OCI-LY7 (cell line): ENCODE measurements at regions not wholly inside any gene's neighbourhood (a gene's known extent, or its start where the extent isn't known, plus 50 kb on each side); places are given as distances from the start of the nearest gene placed in this dataset.

Experiments
- BruUV-seq: library from RNA; stranded (reverse); fragments of 400-500 nt; replicated peaks from 2 replicates; lab custom pipeline; 2021; lab: Mats Ljungman, UMichigan
- CTCF ChIA-PET: fragments of 300-600 bp; sonication (Branson Sonifier 250); formaldehyde crosslinking; loops from one replicate; lab custom pipeline; 2022; ENCODE audit warnings: antibody characterized with exemption; ENCODE audit not compliant: unreplicated experiment; lab: Charles Lee
- POLR2A ChIA-PET: fragments of 300-600 bp; sonication (Branson Sonifier 250); formaldehyde crosslinking; loops from one replicate; lab custom pipeline; 2022; ENCODE audit warnings: antibody characterized with exemption; lab: Charles Lee
- DNase-seq: peaks from one replicate; pipeline ENCODE4 v3.0.0-alpha.2; 2015; ENCODE audit warnings: low spot score
- H2AFZ ChIP-seq: fragments of 200-600 bp; sonication (generic), shearing (Covaris generic); 2 replicates; pipeline ENCODE4 v1.6.1; 2014; ENCODE audit warnings: mild to moderate bottlenecking, antibody characterized with exemption, low read length, moderate library complexity
- H3K27ac ChIP-seq: fragments of 200-600 bp; sonication (generic); 2 replicates; pipeline ENCODE4 v1.5.1; 2014; ENCODE audit warnings: mixed run types, low read depth, mild to moderate bottlenecking, moderate library complexity, low read length, inconsistent platforms; ENCODE audit not compliant: poor library complexity, severe bottlenecking
- H3K36me3 ChIP-seq: fragments of 200-600 bp; sonication (generic); 2 replicates; pipeline ENCODE4 v1.6.1; 2014; ENCODE audit warnings: mild to moderate bottlenecking, antibody characterized with exemption, low read length, moderate library complexity, mixed read lengths; ENCODE audit not compliant: insufficient read depth
- H3K4me1 ChIP-seq: fragments of 200-600 bp; sonication (generic); 2 replicates; pipeline ENCODE4 v1.5.1; 2014; ENCODE audit warnings: mild to moderate bottlenecking, low read length; ENCODE audit not compliant: insufficient read depth, poor library complexity, severe bottlenecking
- H3K4me2 ChIP-seq: fragments of 200-600 bp; sonication (generic); 2 replicates; pipeline ENCODE4 v1.6.1; 2014; ENCODE audit warnings: mild to moderate bottlenecking, low read length
- H3K4me3 ChIP-seq: fragments of 200-600 bp; sonication (generic); 2 replicates; pipeline ENCODE4 v1.5.1; 2014; ENCODE audit warnings: mild to moderate bottlenecking, low read depth, low read length; ENCODE audit not compliant: poor library complexity, severe bottlenecking
- H3K79me2 ChIP-seq: fragments of 200-600 bp; sonication (generic); 2 replicates; pipeline ENCODE4 v1.6.1; 2016; ENCODE audit warnings: low read depth, mild to moderate bottlenecking, low read length, moderate library complexity, mixed read lengths; ENCODE audit not compliant: insufficient read depth
- H3K9me2 ChIP-seq: fragments of 200-600 bp; sonication (generic); 2 replicates; pipeline ENCODE4 v1.6.1; 2016; ENCODE audit warnings: mild to moderate bottlenecking, low read length, mixed read lengths; ENCODE audit not compliant: insufficient read depth
- H3K9me3 ChIP-seq: fragments of 200-600 bp; sonication (generic); 2 replicates; pipeline ENCODE4 v1.6.1; 2014; ENCODE audit warnings: mild to moderate bottlenecking, mixed run types, low read length, mixed read lengths
- H4K20me1 ChIP-seq: fragments of 200-600 bp; sonication (generic); 2 replicates; pipeline ENCODE4 v1.6.1; 2014; ENCODE audit warnings: mild to moderate bottlenecking, antibody characterized with exemption, low read length, moderate library complexity, mixed read lengths; ENCODE audit not compliant: insufficient read depth
- EZH2phosphoT487 ChIP-seq: fragments of 200-600 bp; sonication (generic); IDR thresholded peaks from 2 replicates; pipeline ENCODE4 v1.6.1; 2018; ENCODE audit warnings: low read depth, borderline replicate concordance, mild to moderate bottlenecking, mixed run types, antibody characterized with exemption, low read length, moderate library complexity, mixed read lengths
- intact Hi-C: fragments of 100-400 bp; cut with micrococcal nuclease; formaldehyde crosslinking; loops from one replicate; pipeline ENCODE4 v1.10.0; 2022; ENCODE audit not compliant: unreplicated experiment
- TF ChIP-seq, protein P1 (sequence below): fragments of 200-600 bp; sonication (generic); conservative IDR thresholded peaks from 2 replicates; pipeline ENCODE4 v1.5.1; 2014; ENCODE audit warnings: mild to moderate bottlenecking, antibody characterized with exemption, low read length, moderate library complexity, mixed read lengths

DNA sequence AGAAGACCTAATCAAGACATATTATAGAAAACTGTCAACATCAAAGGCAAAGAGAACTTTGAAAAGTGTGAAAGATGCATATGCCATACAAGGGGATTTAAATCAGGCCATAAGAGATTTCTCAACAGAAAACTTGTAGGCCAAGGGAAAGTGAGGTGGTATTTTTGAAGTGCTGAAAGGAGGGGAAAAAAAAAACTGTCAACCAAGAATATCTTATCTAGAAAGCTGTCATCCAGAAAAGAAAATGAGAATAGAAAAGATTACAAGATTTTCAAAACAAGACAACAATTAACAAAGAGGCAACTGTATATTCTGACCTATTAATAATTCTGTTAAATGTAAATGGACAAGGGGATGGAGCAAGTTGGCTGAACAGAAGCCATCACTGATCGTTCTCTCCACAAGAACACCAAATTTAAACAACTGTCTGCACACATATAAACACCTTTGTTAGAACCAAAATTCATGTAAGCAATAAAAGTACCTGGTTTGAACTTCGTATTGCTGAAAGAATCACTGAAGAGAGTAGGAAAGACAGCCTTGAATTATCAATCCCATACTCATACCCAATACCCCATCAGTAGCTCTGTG is 880.1 kb upstream of the PCDH9 start:
- no TSS peak for BruUV-seq
- ChIA-PET CTCF (no interaction called here), POLR2A (no interaction called here)
- Histone ChIP-seq H3K4me1 (no peaks in the 10 kb centered on the region), H3K9me2 (no peaks in the 10 kb centered on the region), H4K20me1 (no peaks in the 10 kb centered on the region), H3K4me3 (no peak overlapping the region), H2AFZ (no peak overlapping the region), H3K36me3 (no peaks in the 10 kb centered on the region), H3K27ac (no peak overlapping the region), H3K79me2 (no peaks in the 10 kb centered on the region), H3K9me3 (no peaks in the 10 kb centered on the region), H3K4me2 (no peak overlapping the region)
- no peak for DNase-seq
- intact Hi-C loops: no loop called here
- TF ChIP-seq EZH2phosphoT487: no peak
- TF ChIP-seq, protein P1, sequence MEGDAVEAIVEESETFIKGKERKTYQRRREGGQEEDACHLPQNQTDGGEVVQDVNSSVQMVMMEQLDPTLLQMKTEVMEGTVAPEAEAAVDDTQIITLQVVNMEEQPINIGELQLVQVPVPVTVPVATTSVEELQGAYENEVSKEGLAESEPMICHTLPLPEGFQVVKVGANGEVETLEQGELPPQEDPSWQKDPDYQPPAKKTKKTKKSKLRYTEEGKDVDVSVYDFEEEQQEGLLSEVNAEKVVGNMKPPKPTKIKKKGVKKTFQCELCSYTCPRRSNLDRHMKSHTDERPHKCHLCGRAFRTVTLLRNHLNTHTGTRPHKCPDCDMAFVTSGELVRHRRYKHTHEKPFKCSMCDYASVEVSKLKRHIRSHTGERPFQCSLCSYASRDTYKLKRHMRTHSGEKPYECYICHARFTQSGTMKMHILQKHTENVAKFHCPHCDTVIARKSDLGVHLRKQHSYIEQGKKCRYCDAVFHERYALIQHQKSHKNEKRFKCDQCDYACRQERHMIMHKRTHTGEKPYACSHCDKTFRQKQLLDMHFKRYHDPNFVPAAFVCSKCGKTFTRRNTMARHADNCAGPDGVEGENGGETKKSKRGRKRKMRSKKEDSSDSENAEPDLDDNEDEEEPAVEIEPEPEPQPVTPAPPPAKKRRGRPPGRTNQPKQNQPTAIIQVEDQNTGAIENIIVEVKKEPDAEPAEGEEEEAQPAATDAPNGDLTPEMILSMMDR: no peak

- DNase-seq: no peak
- POLR2A ChIA-PET: interaction anchor here (0.8 kb wide), 1 partner anchor 11 kb away, joined by 5 read pairs; no protein-coding TSS in a partner anchor
- Histone ChIP-seq H3K9me3 (no peaks in the 10 kb centered on the region), H3K4me2 (no peak overlapping the region), H3K36me3 (no peaks in the 10 kb centered on the region), H4K20me1 (no peaks in the 10 kb centered on the region), H3K79me2 (no peaks in the 10 kb centered on the region), H3K9me2 (no peaks in the 10 kb centered on the region), H2AFZ (no peak overlapping the region), H3K4me3 (no peak overlapping the region), H3K27ac (no peak overlapping the region), H3K4me1 (no peaks in the 10 kb centered on the region)
- CTCF ChIA-PET: no interaction called here
- TF ChIP-seq, protein P1: no peak
- no peak for TF ChIP-seq EZH2phosphoT487
- no TSS peak for BruUV-seq
- intact Hi-C loops: no loop called here
Observed at GRCh38 chr13:68107667-68108066, 877.5 kb upstream of the PCDH9 start.

DNA sequence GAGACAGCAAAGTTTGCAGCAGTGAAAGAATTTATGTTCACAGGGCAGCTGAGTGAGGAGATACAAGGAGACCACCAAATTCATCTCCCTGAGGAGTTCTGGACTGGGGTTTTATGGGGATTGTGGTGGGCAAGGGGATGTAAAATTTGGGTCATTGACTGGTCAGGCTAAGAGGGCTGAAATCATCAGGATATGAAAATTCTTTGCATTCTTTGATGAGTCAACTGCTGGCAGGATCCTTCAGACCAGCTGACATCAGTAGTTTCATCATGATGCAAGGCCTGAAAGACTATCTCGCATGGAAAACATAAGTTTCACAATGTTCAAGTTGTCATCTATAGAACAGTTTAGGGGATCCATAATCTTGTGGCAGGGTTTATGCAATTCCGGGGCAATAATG is 869.5 kb upstream of the PCDH9 start:
- intact Hi-C loops: no loop called here
- no peak for DNase-seq
- H3K4me2 ChIP-seq: no peak overlapping the region
- BruUV-seq: no TSS peak
- H3K79me2 ChIP-seq: no peaks in the 10 kb centered on the region
- ChIA-PET CTCF (no interaction called here), POLR2A (no interaction called here)
- no peaks in the 10 kb centered on the region for H3K9me2 ChIP-seq
- H3K9me3 ChIP-seq: no peaks in the 10 kb centered on the region
- H3K4me1 ChIP-seq: no peaks in the 10 kb centered on the region
- H3K4me3 ChIP-seq: no peak overlapping the region
- H2AFZ ChIP-seq: no peak overlapping the region
- H4K20me1 ChIP-seq: no peaks in the 10 kb centered on the region
- H3K27ac ChIP-seq: no peak overlapping the region
- no peak for TF ChIP-seq EZH2phosphoT487
- TF ChIP-seq, protein P1: no peak
- no peaks in the 10 kb centered on the region for H3K36me3 ChIP-seq
